Liver (tissue), 3 donors: ENCODE measurements at regions not wholly inside any gene's neighbourhood (a gene's known extent, or its start where the extent isn't known, plus 50 kb on each side); places are given as distances from the start of the nearest gene placed in this dataset.

ENCODE experiments used
- ATF3 ChIP-seq: IDR thresholded peaks from 2 replicates; pipeline ENCODE4 v1.6.1; 2016; ENCODE audit warnings: antibody characterized with exemption
- CTCF ChIP-seq: fragments of 150-350 bp; IDR thresholded peaks from 2 replicates; pipeline ENCODE4 v1.5.1; 2017; ENCODE audit warnings: improper control_type of control experiment, low read depth, low read length; ENCODE audit not compliant: missing input control
- FOXA1 ChIP-seq: IDR thresholded peaks from 2 replicates; pipeline ENCODE4 v1.6.1; 2016; ENCODE audit warnings: antibody characterized with exemption
- NR2F2 ChIP-seq: IDR thresholded peaks from 2 replicates; pipeline ENCODE4 v1.6.1; 2016; ENCODE audit warnings: antibody characterized with exemption
- REST ChIP-seq: IDR thresholded peaks from 2 replicates; pipeline ENCODE4 v1.6.1; 2016; ENCODE audit warnings: antibody characterized with exemption, mild to moderate bottlenecking
- SP1 ChIP-seq: IDR thresholded peaks from 2 replicates; pipeline ENCODE4 v1.6.1; 2018; ENCODE audit warnings: antibody characterized with exemption, mild to moderate bottlenecking
- TAF1 ChIP-seq: conservative IDR thresholded peaks from 2 replicates; pipeline ENCODE4 v1.6.1; 2016; ENCODE audit warnings: antibody characterized with exemption, mild to moderate bottlenecking
- YY1 ChIP-seq: IDR thresholded peaks from 2 replicates; pipeline ENCODE4 v1.6.1; 2016; ENCODE audit warnings: antibody characterized with exemption, mild to moderate bottlenecking
- ZBTB33 ChIP-seq: IDR thresholded peaks from 2 replicates; pipeline ENCODE4 v1.6.1; 2016; ENCODE audit warnings: antibody characterized with exemption
- donor health status: healthy.
- donor health status: healthy.

- TF ChIP-seq SP1 (no peak), CTCF (no peak), ZBTB33 (no peak), TAF1 (no peak), FOXA1 (no peak), YY1 (no peak), REST (no peak), NR2F2 (no peak), ATF3 (no peak)
Measured at GRCh38 chr2:66721776-66722175, 286.9 kb downstream of the MEIS1 start.
